Activated CD4-positive, alpha-beta memory T cell treated with anti-CD3 and anti-CD28 coated beads, Interleukin-2, amount 10 ng/mL, durations not matched to agents 7 days and 5 days (primary cell): ENCODE measurements at regions not wholly inside any gene's neighbourhood (a gene's known extent, or its start where the extent isn't known, plus 50 kb on each side); places are given as distances from the start of the nearest gene placed in this dataset.

Experiments used
- CTCF ChIA-PET: fragments of 350-600 bp; sonication (Branson Sonifier 250); formaldehyde crosslinking; loops from one replicate; lab custom pipeline; 2021; ENCODE audit warnings: antibody characterized with exemption, inconsistent platforms; lab: Charles Lee
- POLR2A ChIA-PET: fragments of 350-600 bp; sonication (Branson Sonifier 250); formaldehyde crosslinking; loops from one replicate; lab custom pipeline; 2021; ENCODE audit warnings: antibody characterized with exemption; lab: Charles Lee
- DNase-seq: peaks from one replicate; pipeline ENCODE4 v3.0.0-alpha.2; 2020
- H3K27ac Mint-ChIP-seq: one replicate; pipeline ENCODE4 v1.8.0; 2021; ENCODE audit warnings: mild to moderate bottlenecking, mixed read lengths
- H3K27me3 Mint-ChIP-seq: one replicate; pipeline ENCODE4 v1.8.0; 2021; ENCODE audit warnings: mixed read lengths
- H3K36me3 Mint-ChIP-seq: one replicate; pipeline ENCODE4 v1.8.0; 2021; ENCODE audit warnings: low read depth, mixed read lengths
- H3K4me1 Mint-ChIP-seq: one replicate; pipeline ENCODE4 v1.8.0; 2021; ENCODE audit warnings: mixed read lengths
- H3K4me3 Mint-ChIP-seq: one replicate; pipeline ENCODE4 v1.8.0; 2021; ENCODE audit warnings: mild to moderate bottlenecking, mixed read lengths
- H3K9me3 Mint-ChIP-seq: one replicate; pipeline ENCODE4 v1.8.0; 2021; ENCODE audit warnings: mixed read lengths

DNA sequence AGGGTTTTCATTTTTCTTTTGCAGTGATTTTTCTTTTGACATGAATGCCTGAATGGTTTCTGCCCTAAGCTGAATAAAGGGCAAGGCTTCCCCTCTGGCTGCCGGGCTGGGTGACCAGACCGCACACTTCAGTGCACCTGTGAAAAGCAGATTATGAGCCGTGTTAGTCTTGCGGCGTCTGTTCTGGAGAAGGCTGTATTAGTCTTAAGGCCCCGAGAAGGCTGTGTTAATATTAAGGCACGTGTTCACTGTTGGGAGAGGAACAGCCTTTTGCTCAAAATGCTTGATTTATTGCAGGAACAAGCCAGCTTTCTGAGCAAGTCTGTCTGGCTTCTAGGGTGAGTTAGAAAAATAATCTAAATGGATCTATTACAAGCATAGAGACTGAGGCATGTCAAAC lies 54.7 kb upstream of the DNAH14 start:
- Mint-ChIP-seq H3K27me3 (peaks cover 9% of the 10 kb centered on the region), H3K4me1 (no peaks in the 10 kb centered on the region), H3K9me3 (no peaks in the 10 kb centered on the region), H3K36me3 (no peaks in the 10 kb centered on the region), H3K27ac (no peak overlapping the region), H3K4me3 (no peak overlapping the region)
- POLR2A ChIA-PET, result no interaction called here
- DNase-seq, result no peak
- CTCF ChIA-PET, result no interaction called here

DNA sequence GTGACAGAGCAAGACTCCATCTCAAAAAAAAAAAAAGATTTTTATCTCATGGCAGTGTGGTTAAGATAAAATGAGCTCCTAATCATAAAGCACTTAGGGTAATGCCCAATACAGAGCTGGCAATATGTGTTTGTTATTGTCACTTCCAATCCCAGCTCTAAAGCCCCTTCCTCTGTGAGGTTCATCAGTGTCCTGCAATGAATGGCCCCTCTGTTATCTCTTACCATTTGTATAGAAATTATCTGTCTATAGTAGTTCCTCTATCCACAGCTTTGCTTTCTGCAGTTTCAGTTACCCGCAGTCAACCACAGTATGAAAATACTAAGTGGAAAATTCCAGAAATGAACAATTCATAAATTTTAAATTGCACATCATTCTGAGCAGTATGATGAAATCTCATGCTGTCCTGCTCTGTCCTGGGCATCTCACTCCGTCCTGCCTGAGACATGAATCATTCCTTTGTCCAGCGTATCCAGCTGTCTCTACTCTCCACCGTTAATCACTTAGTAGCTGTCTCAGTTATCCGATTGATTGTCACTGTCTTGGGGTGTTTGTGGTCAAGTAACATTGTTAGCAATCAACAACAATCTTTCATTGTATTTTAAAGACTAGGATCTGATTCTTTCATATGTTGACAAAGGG lies 50.2 kb upstream of the DNAH14 start:
- no peak for DNase-seq
- no peak overlapping the region for H3K27ac Mint-ChIP-seq
- no peak overlapping the region for H3K4me3 Mint-ChIP-seq
- POLR2A ChIA-PET, result no interaction called here
- H3K4me1 Mint-ChIP-seq, result no peaks in the 10 kb centered on the region
- CTCF ChIA-PET, result interaction anchor here (1.9 kb wide), 1 partner anchor 28 kb away, joined by 4 read pairs; no protein-coding TSS in a partner anchor
- no peaks in the 10 kb centered on the region for H3K9me3 Mint-ChIP-seq
- H3K27me3 Mint-ChIP-seq, result peaks cover 9% of the 10 kb centered on the region
- no peaks in the 10 kb centered on the region for H3K36me3 Mint-ChIP-seq
